ENCODE measurements at regions not wholly inside any gene's neighbourhood (a gene's known extent, or its start where the extent isn't known, plus 50 kb on each side); places are given as distances from the start of the nearest gene placed in this dataset.

- Histone ChIP-seq H3K4me3 (ENCODE audit: insufficient read depth, low read length, poor library complexity, severe bottlenecking) (no peak overlapping the region), H3F3A (ENCODE audit: insufficient read depth) (no peaks in the 10 kb centered on the region), H3K27ac (ENCODE audit: low read depth, low read length) (no peak overlapping the region), H3K9me2 (replicated peaks; ENCODE audit: insufficient read depth, low read length) (no peaks in the 10 kb centered on the region), H2AFZ (ENCODE audit: low read depth, low read length, severe bottlenecking) (no peak overlapping the region), H3K4me2 (ENCODE audit: low read depth, low read length, poor library complexity, severe bottlenecking) (no peak overlapping the region), H3K9me3 (ENCODE audit: insufficient read depth, low read length) (no peaks in the 10 kb centered on the region), H4K20me1 (ENCODE audit: low read depth, low read length) (no peaks in the 10 kb centered on the region), H3K36me3 (ENCODE audit: low read length) (no peaks in the 10 kb centered on the region), H3K27me3 (ENCODE audit: low read length) (no peaks in the 10 kb centered on the region), H3K79me2 (ENCODE audit: insufficient read depth, low read length) (no peaks in the 10 kb centered on the region), H3K9ac (ENCODE audit: low read length) (no peak overlapping the region)
- TF ChIP-seq CTCF (IDR thresholded peaks at IDR 0.05; ENCODE audit: insufficient read depth, low read length, poor library complexity, severe bottlenecking), result no peak
- no peak for TF ChIP-seq EZH2phosphoT487 (conservative IDR thresholded peaks at IDR 0.05; ENCODE audit: low read length)
Measured at GRCh38 chr5:158060212-158060611, 201.3 kb upstream of the CLINT1 start.

- Histone ChIP-seq H3K9me3 (ENCODE audit: insufficient read depth, low read length) (no peaks in the 10 kb centered on the region), H3K36me3 (ENCODE audit: low read length) (no peaks in the 10 kb centered on the region), H3F3A (ENCODE audit: insufficient read depth) (no peaks in the 10 kb centered on the region), H4K20me1 (ENCODE audit: low read depth, low read length) (no peaks in the 10 kb centered on the region), H3K9me2 (replicated peaks; ENCODE audit: insufficient read depth, low read length) (no peaks in the 10 kb centered on the region), H3K4me3 (ENCODE audit: insufficient read depth, low read length, poor library complexity, severe bottlenecking) (no peak overlapping the region), H3K9ac (ENCODE audit: low read length) (no peak overlapping the region), H3K79me2 (ENCODE audit: insufficient read depth, low read length) (no peaks in the 10 kb centered on the region), H3K27ac (ENCODE audit: low read depth, low read length) (no peak overlapping the region), H3K27me3 (ENCODE audit: low read length) (no peaks in the 10 kb centered on the region), H2AFZ (ENCODE audit: low read depth, low read length, severe bottlenecking) (no peak overlapping the region), H3K4me2 (ENCODE audit: low read depth, low read length, poor library complexity, severe bottlenecking) (no peak overlapping the region)
- no peak for TF ChIP-seq EZH2phosphoT487 (conservative IDR thresholded peaks at IDR 0.05; ENCODE audit: low read length)
Measured at GRCh38 chr5:158058208-158059120, 199.5 kb upstream of the CLINT1 start.

- Histone ChIP-seq H2AFZ (ENCODE audit: low read depth, low read length, severe bottlenecking) (no peak overlapping the region), H3K9ac (ENCODE audit: low read length) (no peak overlapping the region), H3K27ac (ENCODE audit: low read depth, low read length) (no peak overlapping the region), H3K4me2 (ENCODE audit: low read depth, low read length, poor library complexity, severe bottlenecking) (no peak overlapping the region), H3K27me3 (ENCODE audit: low read length) (no peaks in the 10 kb centered on the region), H3K9me3 (ENCODE audit: insufficient read depth, low read length) (no peaks in the 10 kb centered on the region), H3K4me3 (ENCODE audit: insufficient read depth, low read length, poor library complexity, severe bottlenecking) (no peak overlapping the region), H3K9me2 (replicated peaks; ENCODE audit: insufficient read depth, low read length) (no peaks in the 10 kb centered on the region), H3K79me2 (ENCODE audit: insufficient read depth, low read length) (no peaks in the 10 kb centered on the region), H4K20me1 (ENCODE audit: low read depth, low read length) (no peaks in the 10 kb centered on the region), H3K36me3 (ENCODE audit: low read length) (no peaks in the 10 kb centered on the region), H3F3A (ENCODE audit: insufficient read depth) (no peaks in the 10 kb centered on the region)
- TF ChIP-seq EZH2phosphoT487 (conservative IDR thresholded peaks at IDR 0.05; ENCODE audit: low read length) (no peak), CTCF (IDR thresholded peaks at IDR 0.05; ENCODE audit: insufficient read depth, low read length, poor library complexity, severe bottlenecking) (no peak)
Measured at GRCh38 chr5:158056130-158056825, 197.3 kb upstream of the CLINT1 start.

DNA sequence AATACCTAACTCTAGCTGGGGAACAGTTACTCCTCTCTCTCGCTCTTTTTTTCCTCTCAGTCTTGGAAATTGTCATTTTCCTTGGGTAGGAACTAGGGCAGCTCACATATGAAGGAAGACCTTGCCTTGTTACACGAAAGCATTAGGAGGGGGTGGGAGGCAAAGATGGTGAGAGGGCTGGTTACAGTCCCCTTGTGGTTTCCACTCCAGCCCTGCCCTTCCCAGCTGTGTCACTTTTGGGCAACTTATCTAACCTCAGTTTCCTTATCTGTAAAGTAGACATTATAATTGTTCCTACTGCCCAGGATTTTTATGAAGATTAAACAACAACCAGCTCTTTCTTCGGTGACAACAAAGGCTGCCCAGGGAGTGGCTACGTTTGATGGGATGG is 196.2 kb upstream of the CLINT1 start:
- H3K9me2 ChIP-seq (replicated peaks; ENCODE audit: insufficient read depth, low read length), result no peaks in the 10 kb centered on the region
- no peaks in the 10 kb centered on the region for H3K36me3 ChIP-seq (ENCODE audit: low read length)
- no peak overlapping the region for H3K4me3 ChIP-seq (ENCODE audit: insufficient read depth, low read length, poor library complexity, severe bottlenecking)
- H3K27me3 ChIP-seq (ENCODE audit: low read length), result no peaks in the 10 kb centered on the region
- no peak for TF ChIP-seq CTCF (IDR thresholded peaks at IDR 0.05; ENCODE audit: insufficient read depth, low read length, poor library complexity, severe bottlenecking)
- TF ChIP-seq EZH2phosphoT487 (conservative IDR thresholded peaks at IDR 0.05; ENCODE audit: low read length), result no peak
- H3K9ac ChIP-seq (ENCODE audit: low read length), result no peak overlapping the region
- no peaks in the 10 kb centered on the region for H3F3A ChIP-seq (ENCODE audit: insufficient read depth)
- no peak overlapping the region for H3K27ac ChIP-seq (ENCODE audit: low read depth, low read length)
- H3K79me2 ChIP-seq (ENCODE audit: insufficient read depth, low read length), result no peaks in the 10 kb centered on the region
- H3K9me3 ChIP-seq (ENCODE audit: insufficient read depth, low read length), result no peaks in the 10 kb centered on the region
- H4K20me1 ChIP-seq (ENCODE audit: low read depth, low read length), result no peaks in the 10 kb centered on the region
- H2AFZ ChIP-seq (ENCODE audit: low read depth, low read length, severe bottlenecking), result no peak overlapping the region
- no peak overlapping the region for H3K4me2 ChIP-seq (ENCODE audit: low read depth, low read length, poor library complexity, severe bottlenecking)

Measured in SU-DHL-6 (cell line).